ENCODE measurements at regions not wholly inside any gene's neighbourhood (a gene's known extent, or its start where the extent isn't known, plus 50 kb on each side); places are given as distances from the start of the nearest gene placed in this dataset.

DNA sequence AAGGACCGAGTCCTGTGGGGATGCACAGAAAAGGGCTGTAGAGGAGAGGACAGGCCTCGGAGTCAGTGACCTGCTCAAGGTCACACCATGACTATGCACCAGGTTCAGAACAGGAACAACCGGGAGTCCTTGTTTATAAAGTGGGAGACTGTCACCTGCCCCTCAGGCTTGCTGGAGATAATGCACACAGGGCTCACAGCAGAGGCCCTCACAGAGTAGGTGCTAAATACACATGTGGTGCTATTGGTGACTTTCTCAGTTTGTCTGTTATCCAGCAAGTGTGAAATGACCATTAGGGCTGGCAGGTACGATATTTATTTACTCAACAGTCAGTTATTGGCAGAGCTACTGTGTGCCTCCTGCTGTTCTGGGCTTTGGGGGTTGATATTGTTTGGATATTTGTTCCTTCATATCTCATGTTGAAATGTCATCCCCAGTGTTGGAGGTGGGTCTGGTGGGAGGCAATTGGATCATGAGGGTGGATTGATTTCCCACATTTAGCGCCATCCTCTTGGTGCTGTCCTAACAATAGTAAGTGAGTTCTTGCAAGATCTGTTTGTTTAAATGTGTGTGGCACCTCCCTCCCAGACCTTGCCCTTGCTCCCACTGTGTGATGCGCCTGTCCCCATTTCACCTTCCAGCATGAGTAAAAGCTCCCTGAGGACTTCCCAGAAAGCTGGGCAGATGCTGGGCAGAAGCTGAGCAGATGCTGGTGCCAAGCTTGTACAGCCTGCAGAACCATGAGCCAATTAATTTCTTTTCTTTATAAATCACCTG, 162.1 kb upstream of the MPHOSPH6 start:
- H3K27me3 ChIP-seq (ENCODE audit: control insufficient read depth, insufficient read depth, low read length) = no peaks in the 10 kb centered on the region
- H3K36me3 ChIP-seq (replicated peaks; ENCODE audit: control insufficient read depth, insufficient read depth, low read length) = no peaks in the 10 kb centered on the region
- H3K4me3 ChIP-seq (ENCODE audit: insufficient read depth, low read depth, low read length) = no peak overlapping the region
- no peak for DNase-seq

DNA sequence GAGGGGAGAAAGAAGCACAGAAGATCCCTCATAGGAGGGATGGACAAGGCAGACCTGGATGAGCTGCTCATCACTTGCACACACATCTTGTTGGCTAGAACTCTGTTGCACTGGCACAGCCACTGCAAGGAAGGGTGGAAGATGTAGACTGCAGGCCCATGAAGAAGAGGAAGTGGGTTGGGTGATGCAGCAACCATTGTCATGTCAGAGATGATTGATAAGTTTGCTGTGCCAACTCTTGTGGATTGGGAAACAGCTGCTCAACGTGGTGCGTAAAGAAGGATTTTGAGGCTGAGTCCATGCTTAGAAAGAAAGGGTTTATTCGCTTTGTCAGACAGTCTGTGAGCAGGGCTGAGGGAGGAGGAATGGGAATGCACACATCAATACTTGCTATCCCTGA, 161.4 kb upstream of the MPHOSPH6 start:
- H3K4me3 ChIP-seq (ENCODE audit: insufficient read depth, low read depth, low read length) = no peak overlapping the region
- no peaks in the 10 kb centered on the region for H3K27me3 ChIP-seq (ENCODE audit: control insufficient read depth, insufficient read depth, low read length)
- no peaks in the 10 kb centered on the region for H3K36me3 ChIP-seq (replicated peaks; ENCODE audit: control insufficient read depth, insufficient read depth, low read length)
- no peak for DNase-seq

DNA sequence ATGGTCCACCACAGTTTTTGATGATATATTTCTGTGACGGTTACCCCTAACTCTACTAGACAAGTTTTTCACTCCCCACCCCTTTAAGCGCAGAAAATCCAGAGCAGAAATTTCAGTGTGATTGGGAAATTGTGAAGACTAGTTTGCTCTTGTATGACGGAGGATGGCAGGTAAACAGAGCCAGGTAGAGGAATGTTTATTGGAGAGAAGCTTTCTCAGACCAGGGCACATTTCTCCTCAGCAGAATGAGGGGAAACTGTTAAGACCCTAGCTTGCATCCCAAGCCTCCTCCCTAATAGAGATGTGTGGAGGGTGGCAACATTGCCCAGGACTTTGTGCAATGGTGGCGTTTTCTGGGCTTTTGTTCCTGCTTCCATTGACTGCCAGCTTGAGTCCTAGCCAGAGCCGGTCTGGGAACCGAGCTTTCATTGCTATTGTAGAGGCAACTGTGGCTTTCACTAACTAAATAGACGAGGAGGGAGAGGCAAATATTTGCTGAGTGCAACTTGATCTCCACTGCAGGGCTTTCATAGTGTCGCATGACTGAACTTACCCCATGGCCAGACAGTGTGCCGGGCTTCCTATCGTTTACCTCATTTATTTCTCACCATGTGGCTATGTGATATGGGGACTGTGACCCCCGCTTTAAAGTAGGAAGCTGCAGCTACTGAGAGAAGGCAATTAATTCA, 159.6 kb upstream of the MPHOSPH6 start:
- Histone ChIP-seq H3K27me3 (ENCODE audit: control insufficient read depth, insufficient read depth, low read length) (no peaks in the 10 kb centered on the region), H3K36me3 (replicated peaks; ENCODE audit: control insufficient read depth, insufficient read depth, low read length) (no peaks in the 10 kb centered on the region), H3K4me3 (ENCODE audit: insufficient read depth, low read depth, low read length) (no peak overlapping the region)
- no peak for DNase-seq

DNA sequence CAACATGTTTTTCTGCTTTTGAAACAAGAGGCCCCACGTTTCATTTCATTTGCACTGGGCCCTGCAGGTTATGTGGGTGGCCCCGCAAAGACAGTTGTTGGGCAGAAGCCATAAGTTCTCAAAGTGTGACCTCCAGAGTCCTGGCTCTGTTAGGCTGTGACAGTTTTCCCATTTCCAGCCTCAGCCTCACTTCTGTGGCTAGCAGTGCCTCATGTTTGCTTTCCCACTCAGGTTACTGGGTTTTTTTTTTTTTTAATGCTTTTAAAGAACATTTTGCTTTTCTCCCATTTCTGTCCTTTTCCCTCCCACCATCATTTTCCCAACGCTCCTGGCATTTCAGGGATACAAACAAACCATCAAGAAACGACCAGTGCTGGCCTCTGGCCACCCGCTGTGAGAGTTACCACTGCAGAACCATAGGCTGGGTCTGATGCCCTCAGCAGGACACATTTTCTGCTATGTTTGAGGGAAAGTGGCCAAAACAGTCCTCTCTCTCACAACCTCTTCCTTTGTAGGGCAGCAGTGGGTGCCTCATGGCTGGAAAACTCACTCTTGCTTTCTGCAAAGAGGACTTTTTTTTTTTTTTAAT, 159.0 kb upstream of the MPHOSPH6 start:
- H3K4me3 ChIP-seq (ENCODE audit: insufficient read depth, low read depth, low read length) = no peak overlapping the region
- no peaks in the 10 kb centered on the region for H3K36me3 ChIP-seq (replicated peaks; ENCODE audit: control insufficient read depth, insufficient read depth, low read length)
- DNase-seq = no peak
- H3K27me3 ChIP-seq (ENCODE audit: control insufficient read depth, insufficient read depth, low read length) = no peaks in the 10 kb centered on the region

DNA sequence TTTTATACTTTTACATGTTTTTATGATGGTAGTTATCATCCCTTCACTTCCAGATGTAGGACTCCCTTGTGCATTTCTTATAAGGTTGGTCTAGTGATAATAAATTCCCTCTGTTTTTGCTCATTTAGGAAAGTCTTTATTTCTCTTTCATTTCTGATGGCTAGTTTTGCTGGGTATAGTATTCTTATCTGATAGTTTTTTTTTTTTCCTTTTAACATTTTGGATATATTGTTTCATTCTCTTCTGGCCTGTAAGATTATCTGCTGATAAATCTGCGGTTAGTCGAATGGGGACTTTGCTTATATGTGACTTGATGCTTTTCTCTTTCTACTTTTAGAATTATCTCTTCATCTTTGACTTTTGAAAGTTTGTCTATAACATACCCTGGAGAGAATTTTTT, 153.1 kb upstream of the MPHOSPH6 start:
- Histone ChIP-seq H3K36me3 (replicated peaks; ENCODE audit: control insufficient read depth, insufficient read depth, low read length) (no peaks in the 10 kb centered on the region), H3K27me3 (ENCODE audit: control insufficient read depth, insufficient read depth, low read length) (no peaks in the 10 kb centered on the region), H3K4me3 (ENCODE audit: insufficient read depth, low read depth, low read length) (no peak overlapping the region)
- DNase-seq = no peak

DNA sequence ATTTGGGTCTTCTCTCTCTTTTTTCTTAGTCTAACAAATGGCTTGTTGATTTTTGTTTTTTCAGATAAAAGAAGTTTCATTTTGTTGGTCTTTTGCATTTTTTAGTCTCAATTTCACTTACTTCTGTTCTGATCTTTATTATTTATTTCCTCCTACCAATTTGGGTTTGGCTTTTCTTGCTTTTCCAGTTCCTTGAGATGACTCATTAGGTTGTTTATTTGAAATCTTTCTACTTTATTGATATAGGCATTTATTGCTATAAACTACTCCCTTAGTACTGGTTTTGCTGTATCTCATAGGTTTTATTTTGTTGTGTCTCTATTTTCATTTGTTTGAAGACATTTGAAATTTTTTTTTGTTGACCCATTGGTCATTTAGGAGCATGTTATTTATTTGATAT, 152.2 kb upstream of the MPHOSPH6 start:
- DNase-seq = no peak
- Histone ChIP-seq H3K27me3 (ENCODE audit: control insufficient read depth, insufficient read depth, low read length) (no peaks in the 10 kb centered on the region), H3K4me3 (ENCODE audit: insufficient read depth, low read depth, low read length) (no peak overlapping the region), H3K36me3 (replicated peaks; ENCODE audit: control insufficient read depth, insufficient read depth, low read length) (no peaks in the 10 kb centered on the region)

DNA sequence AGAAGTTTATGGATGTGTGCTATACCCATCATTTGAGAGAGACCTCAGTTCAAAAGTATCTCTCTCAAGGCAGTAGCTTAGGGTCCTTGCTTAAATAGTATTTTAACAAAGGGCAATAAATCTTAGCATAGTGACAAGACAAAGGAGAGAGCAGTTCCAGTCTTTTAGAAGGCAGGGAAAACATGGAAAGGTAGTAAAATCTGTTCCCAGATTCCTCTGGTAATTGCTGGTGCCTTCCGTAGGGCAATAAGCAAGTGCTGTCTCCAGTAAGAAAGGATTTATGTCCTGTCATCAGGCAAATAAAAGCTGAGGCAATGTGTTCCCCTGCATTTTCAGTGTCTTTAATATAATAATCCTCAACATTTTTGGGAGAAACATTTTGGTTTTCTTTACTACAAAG, 149.0 kb upstream of the MPHOSPH6 start:
- no peaks in the 10 kb centered on the region for H3K36me3 ChIP-seq (replicated peaks; ENCODE audit: control insufficient read depth, insufficient read depth, low read length)
- H3K4me3 ChIP-seq (ENCODE audit: insufficient read depth, low read depth, low read length) = no peak overlapping the region
- no peaks in the 10 kb centered on the region for H3K27me3 ChIP-seq (ENCODE audit: control insufficient read depth, insufficient read depth, low read length)
- no peak for DNase-seq

DNA sequence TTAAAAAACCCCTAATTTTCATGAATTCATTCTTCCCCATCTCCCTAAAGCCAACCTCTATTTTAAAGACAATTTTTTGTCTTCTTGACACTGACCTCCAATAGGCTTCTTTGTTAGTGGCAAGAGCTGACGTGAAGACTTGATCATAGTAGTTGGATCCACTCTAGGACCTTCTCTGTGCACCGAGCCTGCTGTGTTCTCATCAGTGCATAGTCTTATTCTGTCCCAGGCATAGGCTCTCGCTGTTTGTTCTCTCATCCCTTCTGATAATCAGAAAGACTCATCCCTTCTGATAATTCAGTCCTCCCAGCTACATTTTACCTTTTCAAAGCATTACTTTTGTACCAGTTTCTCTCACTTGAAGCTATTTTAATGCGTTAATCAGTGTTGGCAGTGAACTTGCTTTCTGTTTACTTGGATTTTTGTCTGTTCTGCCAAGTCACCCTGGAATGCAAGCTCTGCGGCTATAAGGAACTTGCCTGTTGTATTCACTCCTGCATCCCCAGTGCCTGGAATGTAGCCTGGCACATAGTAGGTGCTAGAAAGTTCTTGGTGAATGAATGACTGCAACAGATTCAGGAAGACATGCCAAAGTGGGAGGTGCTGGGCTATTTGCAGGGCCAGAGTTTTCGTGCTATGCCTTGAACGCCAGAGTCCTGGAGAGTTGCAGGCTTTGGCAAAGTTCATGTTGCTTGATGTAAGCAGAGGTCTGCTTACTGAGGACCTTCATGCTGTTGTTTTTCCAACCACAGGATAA, 147.6 kb upstream of the MPHOSPH6 start:
- H3K4me3 ChIP-seq (ENCODE audit: insufficient read depth, low read depth, low read length) = no peak overlapping the region
- H3K27me3 ChIP-seq (ENCODE audit: control insufficient read depth, insufficient read depth, low read length) = no peaks in the 10 kb centered on the region
- DNase-seq = no peak
- H3K36me3 ChIP-seq (replicated peaks; ENCODE audit: control insufficient read depth, insufficient read depth, low read length) = no peaks in the 10 kb centered on the region

DNA sequence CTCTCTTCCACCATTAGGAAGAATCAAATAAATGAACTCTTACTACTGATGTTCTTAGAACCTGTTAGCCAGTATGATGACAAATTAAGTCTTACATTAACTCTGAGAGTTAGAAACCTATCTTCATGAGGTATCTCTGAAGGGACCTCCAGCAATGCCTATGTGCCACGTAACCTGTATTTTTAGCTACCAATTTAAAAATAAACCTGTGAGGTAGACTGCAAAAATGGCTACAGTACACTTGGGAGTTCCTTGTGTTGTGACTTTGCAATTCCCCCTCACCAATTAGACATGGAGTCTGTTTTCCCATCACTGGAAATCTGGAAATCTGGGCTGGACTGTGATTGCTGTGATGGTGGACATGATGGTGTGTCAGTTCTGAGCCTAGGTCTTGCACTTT, 143.7 kb upstream of the MPHOSPH6 start:
- Histone ChIP-seq H3K4me3 (ENCODE audit: insufficient read depth, low read depth, low read length) (no peak overlapping the region), H3K27me3 (ENCODE audit: control insufficient read depth, insufficient read depth, low read length) (no peaks in the 10 kb centered on the region), H3K36me3 (replicated peaks; ENCODE audit: control insufficient read depth, insufficient read depth, low read length) (no peaks in the 10 kb centered on the region)
- DNase-seq = no peak

DNA sequence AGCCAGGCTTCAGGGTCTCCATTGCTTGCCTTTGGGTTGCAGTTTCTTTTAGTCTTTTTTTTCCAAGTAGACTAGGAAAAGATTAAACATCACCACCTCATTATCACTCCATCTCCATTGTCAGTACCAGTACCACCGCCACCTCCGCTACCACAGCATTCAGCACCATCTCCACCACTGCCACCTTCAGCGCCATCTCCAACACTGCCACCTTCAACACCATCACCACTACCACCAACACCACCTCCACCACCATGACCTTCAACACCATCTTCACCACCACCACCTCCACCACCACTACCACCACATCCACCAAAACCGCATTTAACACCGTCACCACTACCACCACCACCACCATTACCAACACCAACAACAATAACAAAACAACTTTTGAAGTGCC, 141.5 kb upstream of the MPHOSPH6 start:
- DNase-seq = no peak
- Histone ChIP-seq H3K4me3 (ENCODE audit: insufficient read depth, low read depth, low read length) (no peak overlapping the region), H3K27me3 (ENCODE audit: control insufficient read depth, insufficient read depth, low read length) (no peaks in the 10 kb centered on the region), H3K36me3 (replicated peaks; ENCODE audit: control insufficient read depth, insufficient read depth, low read length) (no peaks in the 10 kb centered on the region)

DNA sequence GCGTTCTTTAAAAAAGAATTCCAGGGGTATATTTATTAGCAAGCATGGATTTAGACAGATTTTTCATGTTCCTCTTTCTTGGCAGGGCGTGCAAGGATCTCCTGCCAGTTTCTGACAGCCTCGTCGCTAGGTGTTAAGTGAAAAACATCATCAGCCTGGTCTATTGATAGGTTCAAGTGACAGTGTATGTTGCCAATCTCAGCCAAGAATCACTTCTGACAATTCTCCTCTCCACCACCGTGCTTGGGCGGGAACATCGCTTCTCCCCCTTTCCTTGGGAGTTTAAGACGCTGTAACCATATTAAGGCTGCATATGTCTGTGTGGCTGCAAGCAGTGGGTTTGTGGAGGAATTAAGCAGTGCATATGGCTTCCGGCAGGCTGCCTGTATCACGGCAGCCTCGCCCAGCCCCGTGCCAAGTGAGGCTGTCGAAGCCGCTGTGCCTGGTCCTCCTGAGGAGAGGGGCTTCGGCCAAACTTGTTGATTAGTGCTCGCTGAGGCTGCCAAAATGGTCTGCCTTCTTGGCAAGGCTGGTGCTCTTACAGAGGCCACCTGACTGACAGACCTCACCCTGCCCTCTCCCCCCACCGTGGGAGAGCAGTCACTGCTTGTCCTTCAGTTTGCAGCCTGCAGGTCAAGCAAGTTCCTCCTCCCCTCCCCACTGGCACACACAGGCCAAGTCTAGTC, 132.2 kb upstream of the MPHOSPH6 start:
- Histone ChIP-seq H3K36me3 (replicated peaks; ENCODE audit: control insufficient read depth, insufficient read depth, low read length) (no peaks in the 10 kb centered on the region), H3K4me3 (ENCODE audit: insufficient read depth, low read depth, low read length) (no peak overlapping the region)
- DNase-seq = no peak

DNA sequence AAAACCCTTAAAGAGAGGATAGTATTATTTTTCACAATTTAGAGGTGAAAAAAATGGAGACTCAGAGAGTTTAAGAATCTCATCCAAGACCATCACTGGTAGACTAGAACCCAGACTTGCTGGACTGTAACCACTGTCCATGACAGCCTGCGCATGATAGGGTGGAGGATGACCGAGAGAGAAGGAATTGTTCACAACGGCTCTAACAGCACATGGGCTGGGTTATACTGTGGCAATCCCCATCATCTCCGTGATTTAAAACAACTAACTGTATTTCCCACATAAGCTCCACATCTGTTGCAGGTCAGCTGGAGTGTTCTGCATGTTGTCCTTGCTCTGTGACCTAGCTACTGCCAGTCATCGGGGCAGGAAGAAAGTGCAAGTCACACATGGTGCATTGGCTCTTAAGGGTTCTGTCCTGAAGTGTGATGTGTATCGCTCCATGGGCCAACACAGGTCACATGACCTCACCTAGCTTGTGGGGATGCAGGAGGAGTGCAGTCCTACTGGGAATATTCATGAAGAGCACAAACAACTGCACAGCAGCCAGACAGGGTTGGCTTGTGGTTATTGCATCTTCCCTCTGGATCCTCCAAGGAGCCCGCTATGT, 131.2 kb upstream of the MPHOSPH6 start:
- DNase-seq = no peak
- no peak overlapping the region for H3K4me3 ChIP-seq (ENCODE audit: insufficient read depth, low read depth, low read length)
- H3K27me3 ChIP-seq (ENCODE audit: control insufficient read depth, insufficient read depth, low read length) = no peaks in the 10 kb centered on the region
- H3K36me3 ChIP-seq (replicated peaks; ENCODE audit: control insufficient read depth, insufficient read depth, low read length) = no peaks in the 10 kb centered on the region

More for the DNA sequence above, 132.2 kb upstream of the MPHOSPH6 start:
- no peaks in the 10 kb centered on the region for H3K27me3 ChIP-seq (ENCODE audit: control insufficient read depth, insufficient read depth, low read length)

DNA sequence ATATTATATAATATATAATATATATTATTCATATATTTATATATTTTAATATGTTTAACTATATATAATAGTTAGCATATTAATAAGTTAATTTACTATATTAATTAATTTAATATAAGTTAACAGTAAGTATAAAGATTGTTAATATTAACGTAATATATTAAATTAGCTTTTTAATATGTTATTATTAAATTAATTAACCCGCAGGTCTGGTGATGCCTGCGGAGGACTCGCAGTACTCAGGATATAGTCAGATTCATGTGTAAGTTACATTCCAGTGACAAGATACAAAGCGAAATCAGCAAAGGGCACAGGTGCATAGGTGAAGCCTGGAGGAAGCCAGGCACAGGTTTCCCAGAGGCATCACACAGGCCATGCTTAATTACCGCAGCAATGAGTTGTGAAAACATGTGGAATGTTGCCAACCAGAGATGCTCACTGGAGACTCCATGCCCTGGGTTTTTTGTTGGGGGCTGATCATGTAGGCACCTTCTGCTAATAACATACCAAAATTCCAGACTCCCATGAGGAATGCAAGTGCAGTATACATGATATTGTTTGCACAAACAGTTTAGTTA, 130.4 kb upstream of the MPHOSPH6 start:
- Histone ChIP-seq H3K36me3 (replicated peaks; ENCODE audit: control insufficient read depth, insufficient read depth, low read length) (no peaks in the 10 kb centered on the region), H3K27me3 (ENCODE audit: control insufficient read depth, insufficient read depth, low read length) (no peaks in the 10 kb centered on the region), H3K4me3 (ENCODE audit: insufficient read depth, low read depth, low read length) (no peak overlapping the region)
- DNase-seq = no peak

DNA sequence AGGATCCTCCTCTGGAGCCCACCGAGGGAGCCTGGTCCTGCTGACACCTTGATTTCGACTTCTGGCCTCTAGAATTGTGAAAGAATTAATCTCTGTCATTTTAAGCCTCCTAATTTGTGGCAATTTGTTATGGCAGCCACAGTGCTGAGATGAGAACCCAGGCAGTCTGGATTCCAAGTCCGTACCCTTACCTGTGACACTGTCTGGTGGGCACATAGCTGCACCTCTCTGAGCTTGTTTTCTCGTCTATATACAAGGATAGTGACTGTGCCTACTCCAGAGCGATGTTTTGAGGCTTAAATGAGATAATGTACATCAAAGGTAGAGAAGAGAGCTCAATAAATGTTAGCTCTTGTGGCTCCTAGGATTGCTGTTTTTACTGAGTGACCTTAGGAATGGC, 128.4 kb upstream of the MPHOSPH6 start:
- no peaks in the 10 kb centered on the region for H3K36me3 ChIP-seq (replicated peaks; ENCODE audit: control insufficient read depth, insufficient read depth, low read length)
- no peaks in the 10 kb centered on the region for H3K27me3 ChIP-seq (ENCODE audit: control insufficient read depth, insufficient read depth, low read length)
- DNase-seq = no peak
- H3K4me3 ChIP-seq (ENCODE audit: insufficient read depth, low read depth, low read length) = no peak overlapping the region
